22Rv1 (cell line): ENCODE measurements at regions not wholly inside any gene's neighbourhood (a gene's known extent, or its start where the extent isn't known, plus 50 kb on each side); places are given as distances from the start of the nearest gene placed in this dataset.

Source experiments
- CTCF ChIP-seq: fragments of 450-650 bp; IDR thresholded peaks from 2 replicates; pipeline ENCODE4 v1.5.1; 2017; ENCODE audit warnings: mild to moderate bottlenecking
- ZFX ChIP-seq: fragments of 450-650 bp; IDR thresholded peaks from 2 replicates; pipeline ENCODE4 v1.6.1; 2017; ENCODE audit warnings: antibody characterized with exemption, borderline replicate concordance

DNA sequence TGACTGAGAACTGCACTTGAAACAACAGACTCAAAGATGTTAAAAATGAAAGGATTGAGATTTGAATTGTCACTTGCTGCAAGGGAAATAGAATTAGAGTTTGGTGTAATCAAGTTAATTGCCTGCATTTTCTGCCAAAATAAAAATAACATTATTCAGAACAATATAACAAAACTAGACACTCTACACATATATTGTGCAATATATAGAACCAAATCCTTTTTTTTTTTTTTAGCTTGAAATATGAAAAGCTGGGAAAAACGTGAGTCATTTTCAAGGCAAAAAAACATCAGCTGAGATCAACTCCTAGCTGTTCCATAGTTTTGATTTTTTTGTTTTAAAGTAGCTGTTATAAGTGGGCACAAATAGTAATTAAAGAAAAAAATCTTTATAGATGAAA lies 561.5 kb downstream of the DNAJB9 start:
- TF ChIP-seq CTCF (no peak), ZFX (no peak)
